Stimulated activated memory B cell treated with anti-CD40 and anti-IgM and Interleukin-4, amounts not matched to agents 10 μg/mL and 1 μg/mL and 100 μg/mL, for 72 hours (primary cell): ENCODE measurements at regions not wholly inside any gene's neighbourhood (a gene's known extent, or its start where the extent isn't known, plus 50 kb on each side); places are given as distances from the start of the nearest gene placed in this dataset.
"Not testable (repeated sequence)": the region's sequence is repeated elsewhere in the genome, so short reads cannot be mapped to it uniquely, and the experiment has no call there.

Source experiments
- ATAC-seq: fragments of 150-1000 bp; cut with Tn5 transposase; 2 replicates; pipeline ENCODE4 v1.10.0; 2021
- H3K27ac Mint-ChIP-seq: one replicate; pipeline ENCODE4 v1.8.0; 2022; ENCODE audit warnings: mild to moderate bottlenecking, mixed read lengths
- H3K27me3 Mint-ChIP-seq: one replicate; pipeline ENCODE4 v1.8.0; 2022; ENCODE audit warnings: mixed read lengths
- H3K36me3 Mint-ChIP-seq: one replicate; pipeline ENCODE4 v1.8.0; 2022; ENCODE audit warnings: mixed read lengths
- H3K4me1 Mint-ChIP-seq: one replicate; pipeline ENCODE4 v1.8.0; 2022; ENCODE audit warnings: mixed read lengths
- H3K4me3 Mint-ChIP-seq: one replicate; pipeline ENCODE4 v1.8.0; 2022; ENCODE audit warnings: mild to moderate bottlenecking, moderate library complexity, mixed read lengths
- H3K9me3 Mint-ChIP-seq: one replicate; pipeline ENCODE4 v1.8.0; 2022; ENCODE audit warnings: mixed read lengths

DNA sequence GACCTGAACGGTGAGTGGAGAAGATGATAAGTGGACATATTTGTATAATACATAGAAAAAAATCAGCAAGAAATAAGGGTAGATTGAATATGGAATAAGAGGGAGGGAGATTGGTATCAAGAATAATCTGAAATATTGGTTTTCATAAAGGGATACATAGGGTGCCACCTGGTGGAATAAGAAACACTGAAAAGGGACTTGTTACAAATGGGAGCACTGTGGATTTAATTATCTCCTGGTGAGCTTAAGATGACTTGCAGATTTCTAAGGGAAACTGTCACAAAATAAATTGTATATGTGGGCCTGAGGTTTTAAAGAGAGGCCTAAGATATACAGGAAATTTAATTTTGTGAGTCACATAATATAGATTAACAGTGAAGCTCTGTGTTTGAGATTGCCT is 1403.5 kb upstream of the CDH18 start:
- Mint-ChIP-seq H3K27me3 (no peaks in the 10 kb centered on the region), H3K36me3 (no peaks in the 10 kb centered on the region), H3K9me3 (no peaks in the 10 kb centered on the region), H3K27ac (no peak overlapping the region), H3K4me3 (no peak overlapping the region), H3K4me1 (no peaks in the 10 kb centered on the region)
- ATAC-seq = no peak

DNA sequence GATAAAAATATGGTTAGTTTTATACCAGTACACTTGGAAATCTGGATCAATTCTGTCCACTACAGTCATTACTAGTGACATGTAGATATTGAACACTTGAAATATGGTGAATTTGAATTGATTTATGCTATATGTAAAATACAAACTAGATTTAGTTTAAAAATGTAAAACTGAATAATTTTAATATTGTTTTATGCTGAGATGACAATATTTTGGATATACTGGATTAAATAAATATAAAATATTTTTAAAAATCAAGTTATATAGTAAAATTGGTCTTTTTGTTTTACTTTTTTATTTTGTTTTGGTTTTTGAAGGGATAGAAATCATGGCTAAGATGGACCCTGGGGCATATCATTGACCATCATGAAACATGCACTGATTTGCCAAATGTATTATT is 1372.8 kb upstream of the CDH18 start:
- ATAC-seq, H3K36me3 Mint-ChIP-seq, H3K4me1 Mint-ChIP-seq, H3K27me3 Mint-ChIP-seq, H3K27ac Mint-ChIP-seq, H3K4me3 Mint-ChIP-seq, H3K9me3 Mint-ChIP-seq: not testable (repeated sequence)

DNA sequence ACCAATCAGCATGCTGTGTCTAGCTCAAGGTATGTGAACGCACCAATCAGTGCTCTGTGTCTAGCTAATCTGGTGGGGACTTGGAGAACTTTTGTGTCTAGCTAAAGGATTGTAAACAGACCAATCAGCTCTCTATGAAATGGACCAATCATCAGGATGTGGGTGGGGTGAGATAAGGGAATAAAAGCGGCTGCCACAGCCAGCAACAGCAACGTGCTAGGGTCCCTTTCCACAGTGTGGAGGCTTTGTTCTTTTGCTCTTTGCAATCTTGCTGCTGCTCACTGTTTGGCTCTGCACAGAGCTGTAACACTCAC is 1353.9 kb upstream of the CDH18 start:
- H3K27ac Mint-ChIP-seq, H3K36me3 Mint-ChIP-seq, H3K4me1 Mint-ChIP-seq, H3K9me3 Mint-ChIP-seq, ATAC-seq, H3K27me3 Mint-ChIP-seq: not testable (repeated sequence)
- H3K4me3 Mint-ChIP-seq = peak overlapping the region; percentile 39

DNA sequence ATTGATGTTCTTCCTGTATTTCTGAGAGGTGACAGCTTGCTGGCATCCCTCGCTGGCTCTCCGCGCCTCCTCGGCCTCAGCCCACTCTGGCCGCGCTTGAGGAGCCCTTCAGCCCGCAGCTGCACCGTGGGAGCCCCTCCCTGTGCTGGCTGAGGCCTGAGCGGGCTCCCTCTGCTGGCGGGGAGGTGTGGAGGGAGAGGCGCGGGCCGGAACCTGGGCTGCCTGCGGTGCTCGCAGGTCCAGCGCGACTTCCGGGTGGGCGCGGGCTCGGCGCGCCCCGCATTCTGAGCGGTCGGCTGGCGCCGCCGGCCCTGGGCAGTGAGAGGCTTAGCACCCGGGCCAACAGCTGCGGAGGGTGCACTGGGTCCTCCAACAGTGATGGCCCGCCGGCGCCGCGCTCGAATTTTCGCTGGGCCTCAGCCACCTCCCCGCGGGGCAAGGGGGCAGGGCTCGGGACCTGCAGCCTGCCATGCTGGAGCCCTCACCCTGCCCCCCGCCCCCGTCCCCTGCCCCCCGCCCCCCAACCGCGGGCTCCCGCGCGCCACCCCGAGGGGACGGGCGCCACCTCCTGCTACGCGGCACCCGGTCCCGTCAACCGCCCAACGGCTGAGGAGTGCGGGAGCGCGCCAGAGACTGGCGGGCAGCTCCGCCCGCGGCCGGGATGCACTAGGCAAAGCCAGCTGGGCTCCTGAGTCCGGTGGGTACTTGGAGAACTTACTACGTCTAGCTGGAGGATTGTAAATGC is 1353.4 kb upstream of the CDH18 start:
- not testable (repeated sequence) for H3K4me3 Mint-ChIP-seq

DNA sequence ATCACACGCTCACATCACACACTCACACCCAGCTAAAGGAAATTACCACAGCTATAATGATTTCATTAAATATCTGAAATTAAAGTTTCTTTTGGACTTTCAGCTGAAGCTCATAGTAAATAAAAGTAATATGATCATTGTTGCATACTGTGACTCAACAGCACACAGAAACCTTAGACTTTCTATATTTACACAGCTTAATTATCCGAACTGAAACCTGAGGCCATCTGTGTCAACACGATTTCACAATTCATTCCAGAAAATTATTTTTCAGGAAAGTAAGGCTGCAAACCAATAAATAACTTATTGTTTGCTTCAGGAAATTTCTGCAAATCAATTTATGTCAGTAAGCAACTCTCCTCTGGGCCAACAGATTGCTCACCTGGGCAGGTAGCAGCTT is 1352.2 kb upstream of the CDH18 start:
- not testable (repeated sequence) for H3K4me3 Mint-ChIP-seq, H3K36me3 Mint-ChIP-seq, H3K4me1 Mint-ChIP-seq, H3K27ac Mint-ChIP-seq, H3K27me3 Mint-ChIP-seq, H3K9me3 Mint-ChIP-seq, ATAC-seq

More for the DNA sequence above, 1353.4 kb upstream of the CDH18 start:
- not testable (repeated sequence) for ATAC-seq, H3K27ac Mint-ChIP-seq, H3K4me1 Mint-ChIP-seq, H3K9me3 Mint-ChIP-seq, H3K27me3 Mint-ChIP-seq, H3K36me3 Mint-ChIP-seq

DNA sequence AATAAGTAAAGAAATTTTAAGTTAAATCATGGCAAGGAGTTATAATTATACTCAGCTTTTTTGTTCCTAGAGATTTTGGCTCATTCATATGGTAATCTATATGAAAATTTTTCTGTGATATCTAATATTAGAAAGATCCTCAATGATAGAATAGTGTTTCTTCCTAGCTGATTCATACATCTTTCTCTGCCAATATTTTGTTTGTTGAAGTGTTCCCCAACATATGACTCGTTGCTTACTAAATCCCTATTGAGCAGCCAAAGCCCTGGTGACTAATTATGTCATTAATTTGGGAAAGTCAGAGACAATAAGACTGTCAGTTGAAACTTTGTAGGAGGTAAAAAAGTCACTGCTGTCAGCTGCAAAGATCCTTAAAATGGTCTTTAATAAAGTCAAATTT is 1348.5 kb upstream of the CDH18 start:
- H3K36me3 Mint-ChIP-seq, H3K9me3 Mint-ChIP-seq, H3K27ac Mint-ChIP-seq, H3K4me1 Mint-ChIP-seq, H3K4me3 Mint-ChIP-seq, ATAC-seq, H3K27me3 Mint-ChIP-seq: not testable (repeated sequence)

DNA sequence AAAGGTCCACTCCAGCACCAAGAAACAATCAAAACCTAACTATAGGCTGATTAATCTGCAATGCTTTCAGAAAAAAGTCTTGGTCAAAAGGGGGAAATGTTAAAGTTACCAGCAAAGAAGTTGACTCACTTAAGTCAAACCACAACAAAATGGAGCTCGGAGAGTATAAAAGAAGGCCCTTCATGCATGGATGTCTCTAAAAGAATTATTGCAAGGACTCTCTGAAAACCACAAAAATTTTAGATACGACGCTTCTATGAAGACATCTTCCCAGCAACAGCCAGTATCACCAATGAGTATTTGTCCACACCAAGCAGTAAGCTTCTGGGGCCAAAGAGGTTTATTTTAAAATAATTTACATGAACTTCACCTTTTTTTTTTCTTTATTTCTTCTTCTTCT is 1327.4 kb upstream of the CDH18 start:
- H3K36me3 Mint-ChIP-seq, H3K27ac Mint-ChIP-seq, ATAC-seq, H3K27me3 Mint-ChIP-seq, H3K4me1 Mint-ChIP-seq, H3K4me3 Mint-ChIP-seq, H3K9me3 Mint-ChIP-seq: not testable (repeated sequence)

DNA sequence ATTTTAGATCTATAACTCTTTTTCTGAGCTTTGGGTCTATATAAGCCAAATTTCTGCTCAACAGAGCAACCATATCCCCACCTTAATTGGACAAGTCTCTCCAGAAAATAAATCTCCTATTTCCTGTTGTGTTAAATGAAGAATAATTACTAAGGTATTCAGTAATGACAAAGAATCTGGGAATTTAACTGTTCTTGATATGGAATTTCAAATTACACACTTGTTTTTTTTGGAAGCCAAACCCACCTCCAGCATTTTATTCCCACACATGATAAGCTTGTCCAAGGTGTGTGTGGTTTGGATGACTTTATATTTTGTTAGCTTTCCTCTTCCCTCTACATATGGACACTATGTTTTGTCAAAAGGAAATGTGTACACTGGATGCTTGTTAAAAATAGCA is 1313.2 kb upstream of the CDH18 start:
- H3K9me3 Mint-ChIP-seq, H3K36me3 Mint-ChIP-seq, H3K4me1 Mint-ChIP-seq, H3K27ac Mint-ChIP-seq, ATAC-seq, H3K27me3 Mint-ChIP-seq, H3K4me3 Mint-ChIP-seq: not testable (repeated sequence)

DNA sequence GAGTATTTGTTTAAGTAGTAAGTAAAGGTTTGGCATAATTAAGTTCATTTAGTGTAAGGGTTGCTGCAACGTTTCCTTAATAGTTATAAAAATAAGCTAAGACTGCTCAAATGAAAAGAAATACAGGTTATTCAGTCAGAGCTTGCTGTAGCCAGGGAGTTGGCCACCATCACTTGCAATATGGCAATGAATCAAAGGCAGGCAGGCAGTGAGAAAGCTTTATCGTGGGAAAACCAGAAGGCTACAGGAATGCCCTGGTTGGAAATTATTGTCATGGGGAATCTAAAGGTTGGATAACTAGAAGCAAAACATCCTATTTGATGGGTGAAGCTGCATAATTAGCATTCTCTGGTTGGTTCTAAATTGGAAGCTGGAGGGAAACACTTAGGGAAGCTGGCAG is 1286.4 kb upstream of the CDH18 start:
- ATAC-seq, H3K27me3 Mint-ChIP-seq, H3K4me3 Mint-ChIP-seq, H3K4me1 Mint-ChIP-seq, H3K36me3 Mint-ChIP-seq, H3K9me3 Mint-ChIP-seq, H3K27ac Mint-ChIP-seq: not testable (repeated sequence)

DNA sequence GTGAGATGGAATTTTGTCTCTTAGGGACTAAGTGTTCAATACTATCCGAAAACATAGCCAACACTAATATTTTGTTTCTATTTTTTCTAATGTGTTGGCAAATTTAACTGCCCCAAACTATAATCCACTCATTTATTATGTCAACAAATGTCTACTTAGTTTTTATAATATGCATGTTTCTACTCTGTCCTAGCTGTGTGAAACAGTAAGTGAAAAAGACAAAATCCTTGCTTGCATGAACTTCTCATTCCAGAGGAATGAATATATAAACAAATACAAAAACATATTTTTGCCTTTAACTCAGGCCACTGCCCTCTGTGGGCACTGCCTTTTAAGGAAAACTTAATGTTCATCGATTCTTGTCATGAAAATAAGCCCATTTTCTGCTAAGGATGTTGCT is 1275.4 kb upstream of the CDH18 start:
- no peak overlapping the region for H3K4me3 Mint-ChIP-seq
- no peak for ATAC-seq
- H3K27ac Mint-ChIP-seq = no peak overlapping the region
- no peaks in the 10 kb centered on the region for H3K27me3 Mint-ChIP-seq
- no peaks in the 10 kb centered on the region for H3K36me3 Mint-ChIP-seq
- no peaks in the 10 kb centered on the region for H3K4me1 Mint-ChIP-seq
- peaks cover 11% of the 10 kb centered on the region for H3K9me3 Mint-ChIP-seq

DNA sequence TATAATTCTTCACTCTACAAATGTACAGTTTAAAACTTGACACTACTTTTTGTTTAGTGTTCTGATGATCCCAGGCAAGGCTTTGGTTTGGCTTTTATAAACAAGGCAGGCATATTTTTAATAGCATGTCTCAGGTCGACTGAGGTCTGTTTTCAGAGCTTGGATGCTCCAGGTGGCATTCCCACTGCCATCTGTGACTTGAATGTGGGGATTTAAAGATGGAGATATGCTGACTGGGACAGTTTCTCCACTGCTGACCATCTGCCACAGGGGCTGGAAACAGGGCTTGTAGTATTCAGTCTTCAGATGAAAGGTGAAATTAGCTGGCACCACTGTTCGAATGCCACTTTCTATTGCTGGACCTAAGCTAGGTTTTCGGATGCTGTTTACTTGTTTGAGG is 1266.2 kb upstream of the CDH18 start:
- Mint-ChIP-seq H3K4me3 (no peak overlapping the region), H3K4me1 (no peaks in the 10 kb centered on the region), H3K27ac (no peak overlapping the region), H3K36me3 (no peaks in the 10 kb centered on the region), H3K27me3 (no peaks in the 10 kb centered on the region), H3K9me3 (no peaks in the 10 kb centered on the region)
- no peak for ATAC-seq

DNA sequence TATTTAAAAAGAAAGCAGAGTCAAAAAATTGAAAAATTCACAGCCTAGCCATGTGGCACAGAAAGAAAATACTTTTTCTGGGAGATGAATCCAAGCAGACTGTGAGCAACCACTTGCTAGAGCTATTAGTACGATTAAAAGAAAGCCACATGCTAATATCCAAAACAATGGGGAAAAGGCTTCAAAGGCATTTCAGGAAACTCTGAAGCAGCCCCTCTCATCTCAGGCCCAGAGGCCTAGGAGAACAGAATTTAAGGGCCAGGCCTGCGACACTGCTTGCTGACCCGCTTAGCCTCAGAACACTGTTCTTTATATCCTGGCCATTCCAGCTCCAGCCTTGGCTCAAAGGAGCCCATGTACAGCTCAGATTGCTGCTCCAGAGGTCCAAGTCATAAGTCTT is 1257.0 kb upstream of the CDH18 start:
- Mint-ChIP-seq H3K4me1 (no peaks in the 10 kb centered on the region), H3K36me3 (no peaks in the 10 kb centered on the region), H3K27me3 (no peaks in the 10 kb centered on the region), H3K9me3 (no peaks in the 10 kb centered on the region), H3K4me3 (no peak overlapping the region), H3K27ac (no peak overlapping the region)
- ATAC-seq = no peak

DNA sequence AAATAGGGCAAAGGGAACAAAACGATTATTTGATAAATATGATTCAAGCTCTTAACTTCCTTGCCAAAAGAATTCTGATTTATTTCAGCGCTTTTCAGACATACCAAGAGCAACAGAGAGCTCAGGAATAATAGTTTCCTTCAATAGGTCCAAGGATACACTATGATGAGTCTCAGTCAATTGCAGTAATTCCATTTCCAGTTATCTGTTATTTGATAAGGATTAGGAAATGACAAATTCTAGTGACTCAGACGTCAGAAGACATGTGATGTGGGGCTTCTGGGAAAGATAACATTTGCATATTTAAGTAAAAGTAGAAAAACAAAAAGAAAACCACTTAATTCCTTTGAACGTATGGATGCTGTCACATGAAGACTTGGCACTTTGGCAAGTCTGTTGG is 1250.8 kb upstream of the CDH18 start:
- no peak overlapping the region for H3K27ac Mint-ChIP-seq
- no peak overlapping the region for H3K4me3 Mint-ChIP-seq
- no peaks in the 10 kb centered on the region for H3K27me3 Mint-ChIP-seq
- H3K4me1 Mint-ChIP-seq = no peaks in the 10 kb centered on the region
- no peaks in the 10 kb centered on the region for H3K9me3 Mint-ChIP-seq
- H3K36me3 Mint-ChIP-seq = no peaks in the 10 kb centered on the region
- ATAC-seq = no peak

DNA sequence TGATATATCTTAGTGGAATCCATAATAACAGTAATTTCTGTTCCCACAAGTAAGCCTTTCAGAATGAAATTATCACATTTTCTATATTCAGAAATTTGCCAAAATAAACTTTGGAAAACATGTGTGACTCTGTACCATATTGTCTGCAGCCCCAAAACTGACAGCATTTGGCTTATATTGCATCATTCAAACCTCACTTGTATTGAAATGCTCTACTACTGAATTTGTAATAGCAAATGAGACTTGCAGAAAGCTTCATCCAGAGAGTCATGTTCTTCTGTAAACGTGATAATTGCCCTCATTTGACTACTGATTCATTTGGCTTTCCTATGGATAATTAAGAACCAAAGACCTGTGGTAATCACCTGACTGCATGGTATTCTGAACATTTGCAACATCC is 1249.5 kb upstream of the CDH18 start:
- H3K27ac Mint-ChIP-seq = no peak overlapping the region

DNA sequence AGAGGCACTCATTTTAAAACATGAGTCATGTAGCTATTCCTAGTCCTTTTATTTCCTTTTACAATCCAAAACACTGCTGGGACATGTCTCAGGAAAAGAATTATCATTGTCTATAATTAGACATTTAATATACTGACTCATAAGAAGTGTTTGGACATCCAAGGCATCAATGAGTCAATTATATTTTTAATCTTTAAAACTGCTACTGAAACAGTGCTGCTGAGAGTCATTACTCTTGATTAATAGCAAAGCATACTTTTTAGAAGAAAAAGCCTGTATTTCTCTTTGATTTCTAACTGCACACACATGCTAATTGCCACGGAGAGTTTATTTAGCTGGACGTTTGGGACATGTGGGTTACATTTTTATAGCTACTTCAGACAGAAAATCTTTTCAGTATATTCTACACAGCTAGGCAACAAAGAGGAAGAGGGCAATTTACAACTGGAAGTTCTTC is 1249.0 kb upstream of the CDH18 start:
- Mint-ChIP-seq H3K4me1 (no peaks in the 10 kb centered on the region), H3K27ac (no peak overlapping the region), H3K27me3 (no peaks in the 10 kb centered on the region), H3K4me3 (no peak overlapping the region), H3K9me3 (no peaks in the 10 kb centered on the region), H3K36me3 (no peaks in the 10 kb centered on the region)
- no peak for ATAC-seq

More for the DNA sequence above, 1249.5 kb upstream of the CDH18 start:
- no peaks in the 10 kb centered on the region for H3K36me3 Mint-ChIP-seq
- no peaks in the 10 kb centered on the region for H3K9me3 Mint-ChIP-seq
- no peak for ATAC-seq
- no peak overlapping the region for H3K4me3 Mint-ChIP-seq
- H3K4me1 Mint-ChIP-seq = no peaks in the 10 kb centered on the region
- H3K27me3 Mint-ChIP-seq = no peaks in the 10 kb centered on the region

DNA sequence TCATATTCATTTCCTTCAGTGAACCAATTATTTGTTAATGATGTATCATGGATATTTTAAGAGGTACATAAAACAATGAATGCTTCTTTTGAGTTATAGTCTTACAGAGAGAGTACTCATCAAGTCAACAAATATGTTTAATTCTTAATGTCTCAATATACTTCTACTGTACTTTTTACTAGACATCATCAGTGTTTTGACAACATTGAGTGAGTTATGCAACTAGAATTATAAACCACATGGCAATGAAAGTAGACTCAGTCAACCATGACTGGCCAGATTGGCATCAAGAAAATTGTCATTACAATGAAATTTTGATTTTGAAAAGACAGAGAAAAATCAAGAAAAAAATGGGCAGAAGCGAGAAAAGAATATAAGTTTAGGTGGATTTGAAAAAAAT is 1248.1 kb upstream of the CDH18 start:
- Mint-ChIP-seq H3K27me3 (no peaks in the 10 kb centered on the region), H3K4me1 (no peaks in the 10 kb centered on the region), H3K36me3 (no peaks in the 10 kb centered on the region)

More for the DNA sequence above, 1248.1 kb upstream of the CDH18 start:
- no peaks in the 10 kb centered on the region for H3K9me3 Mint-ChIP-seq
- no peak overlapping the region for H3K27ac Mint-ChIP-seq
- ATAC-seq = no peak
- H3K4me3 Mint-ChIP-seq = no peak overlapping the region
